DND-41 (cell line): ENCODE measurements at regions not wholly inside any gene's neighbourhood (a gene's known extent, or its start where the extent isn't known, plus 50 kb on each side); places are given as distances from the start of the nearest gene placed in this dataset.

ENCODE experiments used
- ATAC-seq: fragments of 200-7000 bp; cut with Tn5 transposase; 3 replicates; pipeline ENCODE4 v1.9.1; 2021; ENCODE audit warnings: low read depth; ENCODE audit not compliant: insufficient read depth
- DNase-seq: peaks from one replicate; pipeline ENCODE4 v3.0.0-alpha.2; 2020
- H2AFZ ChIP-seq: 2 replicates; pipeline ENCODE4 v1.6.0; 2012; ENCODE audit warnings: low read depth, low read length
- H3K27ac ChIP-seq: 2 replicates; pipeline ENCODE4 v1.5.1; 2012; ENCODE audit warnings: low read length, inconsistent platforms
- H3K27me3 ChIP-seq: fragments of 200-600 bp; sonication (generic); 2 replicates; pipeline ENCODE4 v1.6.0; 2012; ENCODE audit warnings: low read length, mild to moderate bottlenecking, inconsistent platforms; ENCODE audit not compliant: insufficient read depth, poor library complexity
- H3K36me3 ChIP-seq: 2 replicates; pipeline ENCODE4 v1.5.1; 2012; ENCODE audit warnings: low read length, inconsistent platforms; ENCODE audit not compliant: insufficient read depth
- H3K4me1 ChIP-seq: 2 replicates; pipeline ENCODE4 v1.5.1; 2012; ENCODE audit warnings: mild to moderate bottlenecking, low read length; ENCODE audit not compliant: insufficient read depth
- H3K4me2 ChIP-seq: 2 replicates; pipeline ENCODE4 v1.6.0; 2012; ENCODE audit warnings: mild to moderate bottlenecking, moderate library complexity, low read length, inconsistent platforms; ENCODE audit not compliant: insufficient read depth
- H3K4me3 ChIP-seq, 2 experiments: fragments of 200-600 bp in 1 of 2; shearing (Covaris generic) in 1 of 2; 2 replicates each; pipeline ENCODE4 v1.5.1; 2012 to 2016; ENCODE audit warnings: inconsistent platforms in 2 of 2, low read length in 2 of 2, mild to moderate bottlenecking in 2 of 2, low read depth in 1 of 2, moderate library complexity in 1 of 2
- H3K79me2 ChIP-seq: 2 replicates; pipeline ENCODE4 v1.6.0; 2012; ENCODE audit warnings: low read length, inconsistent platforms; ENCODE audit not compliant: insufficient read depth
- H3K9ac ChIP-seq: 2 replicates; pipeline ENCODE4 v1.6.0; 2012; ENCODE audit warnings: low read depth, mild to moderate bottlenecking, inconsistent platforms, low read length, moderate library complexity
- H3K9me3 ChIP-seq: 2 replicates; pipeline ENCODE4 v1.5.1; 2012; ENCODE audit warnings: low read length, moderate library complexity, mild to moderate bottlenecking, inconsistent platforms; ENCODE audit not compliant: insufficient read depth, severe bottlenecking
- H4K20me1 ChIP-seq: 2 replicates; pipeline ENCODE4 v1.6.0; 2012; ENCODE audit warnings: low read length; ENCODE audit not compliant: insufficient read depth
- EZH2 ChIP-seq: IDR thresholded peaks from 3 replicates; pipeline ENCODE4 v1.6.1; 2012; ENCODE audit warnings: borderline replicate concordance, low read depth, mild to moderate bottlenecking, moderate library complexity, low read length, inconsistent platforms; ENCODE audit not compliant: severe bottlenecking
- TF ChIP-seq, protein P1 (sequence below): IDR thresholded peaks from 2 replicates; pipeline ENCODE4 v1.5.1; 2012; ENCODE audit warnings: borderline replicate concordance, low read length, moderate library complexity, mild to moderate bottlenecking; ENCODE audit not compliant: poor library complexity, severe bottlenecking; ENCODE audit errors: extremely low read depth

DNA sequence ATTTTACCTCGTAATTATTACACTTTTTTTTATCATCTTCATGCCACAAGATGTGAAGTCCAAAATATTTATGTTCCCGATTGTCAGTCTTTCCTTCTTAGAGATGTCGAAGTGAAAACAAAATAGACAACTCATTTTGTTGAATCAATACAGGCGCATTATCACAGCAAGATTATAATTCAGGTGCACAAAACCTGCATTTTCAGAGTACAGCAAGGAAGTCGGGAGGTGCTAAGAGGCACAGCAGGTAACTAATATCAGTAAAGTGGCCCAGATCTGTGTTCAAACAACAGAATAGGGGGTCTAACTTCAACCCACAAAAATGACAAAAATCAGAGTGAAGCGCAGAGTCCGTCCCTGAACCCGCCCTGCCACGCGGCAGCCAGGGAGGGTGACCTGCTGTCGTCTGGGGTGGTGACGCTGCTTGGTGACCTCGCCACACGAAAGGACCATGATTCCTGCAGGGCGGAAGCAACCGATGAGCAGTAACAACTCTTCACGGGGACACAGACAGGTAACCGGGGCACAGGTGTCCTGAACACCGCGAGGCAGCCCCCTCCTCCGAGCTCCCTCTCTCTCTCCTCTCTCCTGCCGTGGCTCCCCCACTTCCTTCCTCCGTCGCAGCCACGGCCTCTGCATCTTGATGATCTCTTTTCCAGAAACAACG, 50.9 kb upstream of the SPACA7 start:
- no peak for DNase-seq
- TF ChIP-seq, protein P1, sequence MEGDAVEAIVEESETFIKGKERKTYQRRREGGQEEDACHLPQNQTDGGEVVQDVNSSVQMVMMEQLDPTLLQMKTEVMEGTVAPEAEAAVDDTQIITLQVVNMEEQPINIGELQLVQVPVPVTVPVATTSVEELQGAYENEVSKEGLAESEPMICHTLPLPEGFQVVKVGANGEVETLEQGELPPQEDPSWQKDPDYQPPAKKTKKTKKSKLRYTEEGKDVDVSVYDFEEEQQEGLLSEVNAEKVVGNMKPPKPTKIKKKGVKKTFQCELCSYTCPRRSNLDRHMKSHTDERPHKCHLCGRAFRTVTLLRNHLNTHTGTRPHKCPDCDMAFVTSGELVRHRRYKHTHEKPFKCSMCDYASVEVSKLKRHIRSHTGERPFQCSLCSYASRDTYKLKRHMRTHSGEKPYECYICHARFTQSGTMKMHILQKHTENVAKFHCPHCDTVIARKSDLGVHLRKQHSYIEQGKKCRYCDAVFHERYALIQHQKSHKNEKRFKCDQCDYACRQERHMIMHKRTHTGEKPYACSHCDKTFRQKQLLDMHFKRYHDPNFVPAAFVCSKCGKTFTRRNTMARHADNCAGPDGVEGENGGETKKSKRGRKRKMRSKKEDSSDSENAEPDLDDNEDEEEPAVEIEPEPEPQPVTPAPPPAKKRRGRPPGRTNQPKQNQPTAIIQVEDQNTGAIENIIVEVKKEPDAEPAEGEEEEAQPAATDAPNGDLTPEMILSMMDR = no peak
- TF ChIP-seq EZH2 = no peak
- H3K4me1 ChIP-seq = no peaks in the 10 kb centered on the region
- no peaks in the 10 kb centered on the region for H3K9me3 ChIP-seq
- H4K20me1 ChIP-seq = no peaks in the 10 kb centered on the region
- H3K4me3 ChIP-seq = no peak overlapping the region
- H3K36me3 ChIP-seq = no peaks in the 10 kb centered on the region
- H3K27ac ChIP-seq = no peak overlapping the region
- H3K9ac ChIP-seq = no peak overlapping the region
- H3K27me3 ChIP-seq = peaks cover 6% of the 10 kb centered on the region
- H3K4me2 ChIP-seq = no peak overlapping the region
- ATAC-seq = no peak
- no peak overlapping the region for H2AFZ ChIP-seq
- H3K79me2 ChIP-seq = no peaks in the 10 kb centered on the region

DNA sequence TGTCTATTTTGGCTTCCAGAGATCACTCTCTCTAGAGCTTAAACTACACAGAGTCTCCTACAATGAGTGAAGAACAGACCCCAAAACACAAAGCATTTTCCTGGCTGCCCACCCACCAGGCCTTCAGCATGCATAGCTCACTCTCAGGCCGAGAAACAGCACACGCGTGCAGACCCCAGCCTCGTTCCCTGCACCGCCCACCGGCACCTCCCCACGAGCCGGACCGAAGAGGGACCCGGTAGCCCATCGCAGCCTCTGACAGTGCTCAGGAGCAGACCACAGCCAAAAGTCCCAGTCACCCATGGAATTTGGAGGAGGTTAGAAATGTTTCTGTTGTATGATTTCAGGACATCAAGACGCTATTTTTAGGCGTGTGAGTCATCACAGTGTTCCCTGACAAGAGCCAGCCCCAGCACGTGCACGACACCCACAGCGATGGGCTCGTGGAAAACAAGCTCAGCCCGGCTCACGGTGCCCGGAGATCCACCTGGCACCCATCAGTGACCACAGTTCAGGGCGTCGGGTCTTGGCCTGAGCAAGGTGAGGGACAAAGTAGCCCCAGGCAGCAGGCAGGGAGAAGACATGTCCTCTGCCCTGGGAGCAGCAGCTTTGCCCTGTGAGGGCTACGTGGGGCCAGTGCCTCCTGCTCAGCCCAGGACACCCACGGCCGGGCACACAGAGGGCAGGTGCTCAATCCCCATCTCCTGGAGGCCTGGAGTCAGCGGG, 50.1 kb upstream of the SPACA7 start:
- TF ChIP-seq EZH2 = no peak
- TF ChIP-seq, protein P1 = no peak
- Histone ChIP-seq H3K4me3 (no peak overlapping the region), H3K4me2 (no peak overlapping the region), H3K79me2 (no peaks in the 10 kb centered on the region), H3K9me3 (no peaks in the 10 kb centered on the region), H3K27me3 (peaks cover 6% of the 10 kb centered on the region), H3K9ac (no peak overlapping the region), H3K36me3 (no peaks in the 10 kb centered on the region), H2AFZ (no peak overlapping the region), H4K20me1 (no peaks in the 10 kb centered on the region), H3K27ac (no peak overlapping the region), H3K4me1 (no peaks in the 10 kb centered on the region)
- DNase-seq = no peak
- no peak for ATAC-seq
